ENCODE measurements at regions not wholly inside any gene's neighbourhood (a gene's known extent, or its start where the extent isn't known, plus 50 kb on each side); places are given as distances from the start of the nearest gene placed in this dataset.

GRCh38 chrY:8084192-8084591 lies 1172.6 kb upstream of the AMELY start:
- H3K4me3 ChIP-seq (replicated peaks; ENCODE audit: low read depth, low read length) = no peak overlapping the region
- TF ChIP-seq CTCF (IDR thresholded peaks at IDR 0.05; ENCODE audit: low read length, missing control alignments) = no peak
- DNase-seq (ENCODE audit: low read depth) = no peak

GRCh38 chrY:8081151-8081550 lies 1169.6 kb upstream of the AMELY start:
- peak; percentile 37 for DNase-seq (ENCODE audit: low read depth)
- no peak for TF ChIP-seq CTCF (IDR thresholded peaks at IDR 0.05; ENCODE audit: low read length, missing control alignments)
- H3K4me3 ChIP-seq (replicated peaks; ENCODE audit: low read depth, low read length) = no peak overlapping the region

- DNase-seq (ENCODE audit: low read depth) = no peak
- TF ChIP-seq CTCF (IDR thresholded peaks at IDR 0.05; ENCODE audit: low read length, missing control alignments) = no peak
- H3K4me3 ChIP-seq (replicated peaks; ENCODE audit: low read depth, low read length) = no peak overlapping the region
Observed at GRCh38 chrY:8065220-8065619, 1153.7 kb upstream of the AMELY start.

GRCh38 chrY:8064500-8064899 lies 1152.9 kb upstream of the AMELY start:
- H3K4me3 ChIP-seq (replicated peaks; ENCODE audit: low read depth, low read length) = no peak overlapping the region
- TF ChIP-seq CTCF (IDR thresholded peaks at IDR 0.05; ENCODE audit: low read length, missing control alignments) = no peak
- DNase-seq (ENCODE audit: low read depth) = peak; percentile 3

- DNase-seq (ENCODE audit: low read depth) = no peak
- H3K4me3 ChIP-seq (replicated peaks; ENCODE audit: low read depth, low read length) = no peak overlapping the region
- no peak for TF ChIP-seq CTCF (IDR thresholded peaks at IDR 0.05; ENCODE audit: low read length, missing control alignments)
Observed at GRCh38 chrY:8063973-8064372, 1152.4 kb upstream of the AMELY start.

- no peak overlapping the region for H3K4me3 ChIP-seq (replicated peaks; ENCODE audit: low read depth, low read length)
- TF ChIP-seq CTCF (IDR thresholded peaks at IDR 0.05; ENCODE audit: low read length, missing control alignments) = no peak
- DNase-seq (ENCODE audit: low read depth) = peak; percentile 17
Observed at GRCh38 chrY:8058613-8059012, 1147.1 kb upstream of the AMELY start.

GRCh38 chrY:8051340-8051739 lies 1139.8 kb upstream of the AMELY start:
- no peak overlapping the region for H3K4me3 ChIP-seq (replicated peaks; ENCODE audit: low read depth, low read length)
- no peak for DNase-seq (ENCODE audit: low read depth)
- no peak for TF ChIP-seq CTCF (IDR thresholded peaks at IDR 0.05; ENCODE audit: low read length, missing control alignments)
